K562 (cell line): ENCODE measurements at regions not wholly inside any gene's neighbourhood (a gene's known extent, or its start where the extent isn't known, plus 50 kb on each side); places are given as distances from the start of the nearest gene placed in this dataset.

ENCODE experiments used
- ATAC-seq: fragments of 200-7000 bp; cut with Tn5 transposase; 3 replicates; pipeline ENCODE4 v1.9.1; 2020; ENCODE audit warnings: moderate library complexity
- BruUV-seq: library from RNA; stranded (reverse); fragments of 400-500 nt; replicated peaks from 2 replicates; lab custom pipeline; 2021; lab: Mats Ljungman, UMichigan
- CTCF ChIA-PET: fragments of 300-600 bp; formaldehyde crosslinking; extraction: SDS; loops from one replicate; lab custom pipeline; 2021; ENCODE audit warnings: low intra/inter-chr PET ratio; lab: Yijun Ruan, JAX
- POLR2A ChIA-PET: fragments of 300-600, 350-650 bp; sonication (Branson Sonifier 250); formaldehyde crosslinking; extraction: SDS; loops from one replicate; lab custom pipeline; 2021; ENCODE audit warnings: antibody characterized with exemption, inconsistent platforms; lab: Yijun Ruan, JAX
- DNase-seq, 4 experiments: peaks; one replicate each; pipeline versions ENCODE4 v3.0.0 to v3.0.0-alpha.2; 2011 to 2018; ENCODE audit warnings: low spot score in 3 of 4, mixed read lengths in 3 of 4; ENCODE audit errors: extremely low read depth in 1 of 4
- FAIRE-seq: peaks from 2 replicates; lab custom pipeline; 2011; peaks lifted over from hg19 to GRCh38; lab: Jason Lieb, UNC
- H2AFZ ChIP-seq: 2 replicates; pipeline ENCODE4 v1.6.0; 2011; ENCODE audit warnings: low read depth, low read length, control low read depth, inconsistent platforms
- H3K27ac ChIP-seq: fragments of 200-600 bp; 3 replicates; pipeline ENCODE4 v1.8.0; 2011; ENCODE audit warnings: low read depth, mild to moderate bottlenecking, control low read depth, inconsistent platforms, low read length, moderate library complexity, mixed read lengths; ENCODE audit errors: extremely low read depth
- H3K27me3 ChIP-seq, 2 experiments: fragments of 300-600 bp in 1 of 2; 2 replicates in 1 of 2; 3 replicates in 1 of 2; pipeline versions ENCODE4 v1.6.0 to v1.8.0; 2011; ENCODE audit warnings: inconsistent platforms in 2 of 2, low read length in 2 of 2, mild to moderate bottlenecking in 1 of 2, mixed read lengths in 1 of 2, moderate library complexity in 1 of 2; ENCODE audit not compliant: control insufficient read depth in 2 of 2, insufficient read depth in 2 of 2
- H3K36me3 ChIP-seq: fragments of 300-600 bp; 3 replicates; pipeline ENCODE4 v1.8.0; 2011; ENCODE audit warnings: mild to moderate bottlenecking, low read length, inconsistent platforms; ENCODE audit not compliant: control insufficient read depth, insufficient read depth
- H3K4me1 ChIP-seq, 2 experiments: fragments of 200-600 bp in 1 of 2; replicated peaks in 1 of 2; 2 replicates in 1 of 2; 3 replicates in 1 of 2; pipeline versions ENCODE4 v1.5.1 to v1.8.0; 2011; ENCODE audit warnings: inconsistent platforms in 2 of 2, low read length in 2 of 2, mild to moderate bottlenecking in 1 of 2, mixed read lengths in 1 of 2, moderate library complexity in 1 of 2; ENCODE audit not compliant: control insufficient read depth in 2 of 2, insufficient read depth in 2 of 2
- H3K4me2 ChIP-seq: 2 replicates; pipeline ENCODE4 v1.6.1; 2011; ENCODE audit warnings: low read length, control low read depth, inconsistent platforms, mixed read lengths; ENCODE audit not compliant: insufficient read depth
- H3K4me3 ChIP-seq: fragments of 200-600 bp; sonication (generic), shearing (Covaris generic); 2 replicates; pipeline ENCODE4 v1.5.1; 2016; ENCODE audit warnings: control low read depth, inconsistent platforms
- H3K79me2 ChIP-seq: fragments of 200-600 bp; 3 replicates; pipeline ENCODE4 v1.8.0; 2011; ENCODE audit warnings: low read length, inconsistent platforms; ENCODE audit not compliant: control insufficient read depth, insufficient read depth
- H3K9ac ChIP-seq, 2 experiments: 2 replicates each; pipeline versions ENCODE4 v1.6.0 to v1.6.1; 2011; ENCODE audit warnings: low read depth in 2 of 2, low read length in 2 of 2, control low read depth in 1 of 2, inconsistent platforms in 1 of 2, mild to moderate bottlenecking in 1 of 2, mixed read lengths in 1 of 2; ENCODE audit not compliant: insufficient read depth in 1 of 2
- H3K9me1 ChIP-seq: one replicate; pipeline ENCODE4 v1.6.0; 2011; ENCODE audit warnings: inconsistent platforms, mild to moderate bottlenecking, low read length, moderate library complexity; ENCODE audit not compliant: control insufficient read depth, insufficient read depth
- H3K9me3 ChIP-seq: replicated peaks from 2 replicates; pipeline ENCODE4 v1.5.1; 2011; ENCODE audit warnings: low read depth, low read length, inconsistent platforms; ENCODE audit not compliant: control insufficient read depth, insufficient read depth
- H4K20me1 ChIP-seq: replicated peaks from 2 replicates; pipeline ENCODE4 v1.6.1; 2011; ENCODE audit warnings: low read length, inconsistent platforms, mixed read lengths; ENCODE audit not compliant: control insufficient read depth, insufficient read depth
- ARHGAP35 ChIP-seq: fragments of 450-650 bp; IDR thresholded peaks from 2 replicates; pipeline ENCODE4 v1.6.1; 2018; ENCODE audit not compliant: partially characterized antibody
- CTCF ChIP-seq, 3 experiments: IDR thresholded peaks in 2 of 3; conservative IDR thresholded peaks in 1 of 3; 2 replicates each; pipeline ENCODE4 v1.5.1; 2011 to 2012; ENCODE audit warnings: low read length in 3 of 3, mild to moderate bottlenecking in 3 of 3, control low read depth in 2 of 3, improper control_type of control experiment in 1 of 3, inconsistent platforms in 1 of 3, low read depth in 1 of 3, mixed read lengths in 1 of 3, moderate library complexity in 1 of 3; ENCODE audit not compliant: insufficient read depth in 2 of 3
- GTF2E2 ChIP-seq: fragments of 200-800 bp; sonication (Bioruptor generic); IDR thresholded peaks from 2 replicates; pipeline ENCODE4 v1.6.1; 2016; ENCODE audit warnings: missing genetic modification characterization, missing compliant biosample characterization
- HBP1 ChIP-seq: fragments of 450-650 bp; formaldehyde crosslinking; IDR thresholded peaks from 2 replicates; pipeline ENCODE4 v1.4.0; 2022; ENCODE audit warnings: missing genetic modification characterization
- RAD21 ChIP-seq, 2 experiments: fragments of 250-450 bp in 1 of 2; fragments of 450-650 bp in 1 of 2; sonication (Bioruptor Pico) in 1 of 2; formaldehyde crosslinking in 1 of 2; IDR thresholded peaks in 1 of 2; conservative IDR thresholded peaks in 1 of 2; 2 replicates each; pipeline versions ENCODE4 v1.4.0 to v1.8.0; 2020 to 2022; ENCODE audit warnings: mild to moderate bottlenecking in 2 of 2, moderate library complexity in 1 of 2
- WGBS: fragments of 100-300 bp; shearing (Covaris generic); methylation state at CpG from one replicate; pipeline ENCODE4 v1.1.6; 2016; ENCODE audit warnings: low coverage, mixed read lengths; ENCODE audit not compliant: insufficient coverage; ENCODE audit errors: missing lambda C conversion rate; 5-methylcytosine and 5-hydroxymethylcytosine counted together
- in situ Hi-C: fragments of 300-500 bp; cut with MboI; formaldehyde crosslinking; loops from 4 replicates; pipeline ENCODE4 v1.15.0; 2018; ENCODE audit warnings: inconsistent platforms, mixed read lengths
- intact Hi-C: fragments of 100-400 bp; cut with micrococcal nuclease; formaldehyde crosslinking; loops from 2 replicates; pipeline ENCODE4 v1.14.2; 2022
- TF ChIP-seq, protein P1 (sequence below): sonication (generic); formaldehyde crosslinking; IDR thresholded peaks from 2 replicates; pipeline ENCODE4 v1.8.0; 2022; ENCODE audit warnings: mild to moderate bottlenecking, missing genetic modification reagents, borderline replicate concordance
- TF ChIP-seq, protein P2 (sequence below): fragments of 250-450 bp; sonication (Bioruptor Pico); IDR thresholded peaks from 2 replicates; pipeline ENCODE4 v1.9.0; 2021; ENCODE audit warnings: mild to moderate bottlenecking, inconsistent platforms

- TF ChIP-seq, protein P1, sequence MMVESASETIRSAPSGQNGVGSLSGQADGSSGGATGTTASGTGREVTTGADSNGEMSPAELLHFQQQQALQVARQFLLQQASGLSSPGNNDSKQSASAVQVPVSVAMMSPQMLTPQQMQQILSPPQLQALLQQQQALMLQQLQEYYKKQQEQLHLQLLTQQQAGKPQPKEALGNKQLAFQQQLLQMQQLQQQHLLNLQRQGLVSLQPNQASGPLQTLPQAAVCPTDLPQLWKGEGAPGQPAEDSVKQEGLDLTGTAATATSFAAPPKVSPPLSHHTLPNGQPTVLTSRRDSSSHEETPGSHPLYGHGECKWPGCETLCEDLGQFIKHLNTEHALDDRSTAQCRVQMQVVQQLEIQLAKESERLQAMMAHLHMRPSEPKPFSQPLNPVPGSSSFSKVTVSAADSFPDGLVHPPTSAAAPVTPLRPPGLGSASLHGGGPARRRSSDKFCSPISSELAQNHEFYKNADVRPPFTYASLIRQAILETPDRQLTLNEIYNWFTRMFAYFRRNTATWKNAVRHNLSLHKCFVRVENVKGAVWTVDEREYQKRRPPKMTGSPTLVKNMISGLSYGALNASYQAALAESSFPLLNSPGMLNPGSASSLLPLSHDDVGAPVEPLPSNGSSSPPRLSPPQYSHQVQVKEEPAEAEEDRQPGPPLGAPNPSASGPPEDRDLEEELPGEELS (CRISPR knock-in tag) = no peak
- TF ChIP-seq, protein P2, sequence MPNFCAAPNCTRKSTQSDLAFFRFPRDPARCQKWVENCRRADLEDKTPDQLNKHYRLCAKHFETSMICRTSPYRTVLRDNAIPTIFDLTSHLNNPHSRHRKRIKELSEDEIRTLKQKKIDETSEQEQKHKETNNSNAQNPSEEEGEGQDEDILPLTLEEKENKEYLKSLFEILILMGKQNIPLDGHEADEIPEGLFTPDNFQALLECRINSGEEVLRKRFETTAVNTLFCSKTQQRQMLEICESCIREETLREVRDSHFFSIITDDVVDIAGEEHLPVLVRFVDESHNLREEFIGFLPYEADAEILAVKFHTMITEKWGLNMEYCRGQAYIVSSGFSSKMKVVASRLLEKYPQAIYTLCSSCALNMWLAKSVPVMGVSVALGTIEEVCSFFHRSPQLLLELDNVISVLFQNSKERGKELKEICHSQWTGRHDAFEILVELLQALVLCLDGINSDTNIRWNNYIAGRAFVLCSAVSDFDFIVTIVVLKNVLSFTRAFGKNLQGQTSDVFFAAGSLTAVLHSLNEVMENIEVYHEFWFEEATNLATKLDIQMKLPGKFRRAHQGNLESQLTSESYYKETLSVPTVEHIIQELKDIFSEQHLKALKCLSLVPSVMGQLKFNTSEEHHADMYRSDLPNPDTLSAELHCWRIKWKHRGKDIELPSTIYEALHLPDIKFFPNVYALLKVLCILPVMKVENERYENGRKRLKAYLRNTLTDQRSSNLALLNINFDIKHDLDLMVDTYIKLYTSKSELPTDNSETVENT (CRISPR knock-in tag) = no peak
These were observed 919.7 kb upstream of the GYPC start (continued) for GRCh38 chr2:125736306-125736705.

DNA sequence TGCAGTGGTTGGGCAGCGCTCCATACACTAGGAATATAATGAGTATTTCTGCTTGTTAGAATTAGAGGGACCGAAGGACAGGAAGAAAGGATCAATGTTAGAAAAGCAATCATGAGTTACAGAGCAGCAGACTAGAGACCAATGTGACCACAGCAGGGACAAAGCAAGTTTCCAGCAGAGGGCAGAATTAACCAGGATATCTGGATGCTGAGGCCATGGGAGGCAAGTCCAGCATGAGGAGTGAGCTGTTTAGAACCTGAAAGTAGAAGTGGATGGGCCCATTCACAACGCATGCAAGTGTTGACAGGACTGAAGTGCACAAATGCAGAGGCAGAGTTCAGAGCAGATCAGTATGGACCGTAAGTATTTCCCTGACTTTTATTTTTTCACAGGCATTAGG, 910.4 kb upstream of the GYPC start:
- H3K9ac ChIP-seq = no peak overlapping the region
- CTCF ChIA-PET = no interaction called here
- FAIRE-seq = no peak
- H3K4me3 ChIP-seq = no peak overlapping the region
- POLR2A ChIA-PET = no interaction called here
- no peaks in the 10 kb centered on the region for H3K36me3 ChIP-seq
- 0 out of 3 replicates have a peak, but pooled peaks have one; percentile 47 for ATAC-seq
- no peak overlapping the region for H3K27ac ChIP-seq
- WGBS = 1% methylated on average over 4 of the region's 4 CpGs
- no peaks in the 10 kb centered on the region for H3K27me3 ChIP-seq
- no peaks in the 10 kb centered on the region for H3K79me2 ChIP-seq
- in situ Hi-C loops (no loop called here), intact Hi-C loops (no loop called here)
- no peak overlapping the region for H3K4me2 ChIP-seq
- no peaks in the 10 kb centered on the region for H3K9me3 ChIP-seq
- H3K4me1 ChIP-seq = no peaks in the 10 kb centered on the region
- BruUV-seq = no TSS peak
- no peaks in the 10 kb centered on the region for H4K20me1 ChIP-seq
- DNase-seq = peak in 2 of 4 experiments; percentile 8 to 37
- TF ChIP-seq RAD21 (CRISPR knock-in tag; conservative IDR thresholded peaks at IDR 0.05 in 1 of 2, IDR thresholded peaks at IDR 0.05 in 1 of 2) = peak; percentile 38 to 52
- no peak for TF ChIP-seq HBP1 (CRISPR knock-in tag)
- no peak for TF ChIP-seq GTF2E2
- TF ChIP-seq CTCF (IDR thresholded peaks at IDR 0.05 in 2 of 3, conservative IDR thresholded peaks at IDR 0.05 in 1 of 3; ENCODE audit: insufficient read depth in 2 of 3, low read depth in 1 of 3, low read length in 3 of 3) = peak in 2 of 3 experiments; percentile 38 to 42; a peak in 2 of 6 replicates
- no peak for TF ChIP-seq ARHGAP35
- no peaks in the 10 kb centered on the region for H3K9me1 ChIP-seq
- no peak overlapping the region for H2AFZ ChIP-seq
